HuH-7 (cell line): ENCODE measurements at regions not wholly inside any gene's neighbourhood (a gene's known extent, or its start where the extent isn't known, plus 50 kb on each side); places are given as distances from the start of the nearest gene placed in this dataset.
"Not testable (repeated sequence)": the region's sequence is repeated elsewhere in the genome, so short reads cannot be mapped to it uniquely, and the experiment has no call there.

Source experiments
- DNase-seq: peaks from one replicate; pipeline ENCODE4 v3.0.0; 2011; ENCODE audit warnings: low spot score

DNA sequence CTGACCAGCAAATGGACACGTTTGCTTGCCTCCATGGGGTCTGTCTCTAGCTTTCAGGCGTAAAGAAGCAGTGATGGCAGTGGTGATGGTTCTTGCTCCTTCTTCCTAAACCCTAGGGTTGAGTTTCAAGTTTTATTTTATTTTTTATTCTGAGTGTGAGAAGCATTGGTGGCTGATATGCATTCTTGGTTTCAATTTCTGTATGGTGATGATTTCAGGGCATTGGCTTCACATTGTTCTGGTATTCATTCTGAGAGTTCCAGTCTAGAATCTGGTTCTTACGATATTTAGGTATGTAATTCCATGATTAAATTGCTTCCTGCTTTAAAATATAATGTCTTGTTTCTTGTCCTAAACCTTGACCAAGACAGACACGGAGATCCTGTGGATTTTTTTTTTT, 444.5 kb upstream of the IMPG1 start:
- DNase-seq, result no peak

- no peak for DNase-seq
These were observed 438.0 kb upstream of the IMPG1 start for GRCh38 chr6:76510489-76510888.

- DNase-seq, result no peak
These were observed 436.9 kb upstream of the IMPG1 start for GRCh38 chr6:76509397-76509796.

- no peak for DNase-seq
These were observed 434.3 kb upstream of the IMPG1 start for GRCh38 chr6:76506808-76507207.

- no peak for DNase-seq
These were observed 423.4 kb upstream of the IMPG1 start for GRCh38 chr6:76495909-76496308.

- DNase-seq, result not testable (repeated sequence)
These were observed 418.9 kb upstream of the IMPG1 start for GRCh38 chr6:76491376-76491775.

DNA sequence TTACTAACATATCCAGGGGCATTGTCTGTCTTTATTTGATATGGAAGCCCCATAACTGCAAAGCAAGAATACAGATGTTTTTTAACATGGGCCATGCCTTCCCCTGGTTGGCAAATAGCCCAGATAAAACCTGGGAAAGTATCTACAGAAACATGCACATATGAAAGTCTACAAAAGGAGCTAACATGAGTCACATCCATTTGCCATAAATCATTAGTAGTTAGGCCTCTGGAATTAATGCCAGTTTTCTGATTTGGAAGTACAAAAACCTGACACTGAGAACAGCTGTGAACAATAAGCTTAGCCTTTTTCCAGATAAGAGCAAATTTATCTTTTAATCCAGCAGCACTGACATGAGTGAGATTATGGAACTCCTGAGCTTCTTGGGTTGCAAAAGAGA, 418.0 kb upstream of the IMPG1 start:
- DNase-seq, result no peak

GRCh38 chr6:76481101-76481500, 408.6 kb upstream of the IMPG1 start:
- no peak for DNase-seq

DNA sequence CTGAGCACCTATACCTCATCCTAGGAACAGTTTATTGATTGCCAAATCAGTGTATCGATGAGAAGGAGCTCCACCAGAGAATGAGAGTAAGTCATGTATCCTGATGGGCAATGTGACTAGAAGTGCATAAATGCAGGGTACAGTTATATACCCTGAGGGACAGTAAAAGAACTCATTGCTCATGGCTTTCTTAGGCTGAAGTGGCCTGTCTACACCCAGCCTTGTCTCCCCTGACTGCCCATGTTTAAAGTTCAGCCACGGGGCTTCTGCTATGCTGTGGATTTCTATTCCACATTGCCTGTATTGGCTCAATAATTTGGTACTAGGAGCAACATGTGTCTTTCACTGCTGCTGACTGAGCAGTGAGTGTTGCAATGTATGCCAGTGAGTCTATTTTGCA, 400.4 kb upstream of the IMPG1 start:
- no peak for DNase-seq

DNA sequence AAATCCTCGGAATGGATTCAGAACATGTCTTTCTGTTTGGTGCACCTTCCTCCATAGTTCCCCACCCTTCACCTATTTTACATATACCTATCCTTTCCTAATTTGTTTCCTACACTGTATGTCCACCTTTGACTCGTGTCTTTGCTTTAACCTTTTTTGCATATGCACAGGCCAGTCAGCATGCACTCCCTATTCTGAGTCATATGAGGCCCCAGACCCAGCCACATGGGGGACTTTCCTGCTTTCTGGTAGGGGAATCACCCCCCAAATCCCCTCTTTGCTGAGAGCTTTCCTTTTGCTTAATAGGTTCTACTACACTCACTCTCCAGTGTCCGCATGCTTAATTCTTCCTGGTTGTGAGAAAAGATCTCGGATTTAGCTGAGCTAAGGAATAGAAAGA, 393.8 kb upstream of the IMPG1 start:
- no peak for DNase-seq

- DNase-seq, result no peak
These were observed 392.9 kb upstream of the IMPG1 start for GRCh38 chr6:76465410-76465809.

- no peak for DNase-seq
These were observed 380.8 kb upstream of the IMPG1 start for GRCh38 chr6:76453270-76453669.

DNA sequence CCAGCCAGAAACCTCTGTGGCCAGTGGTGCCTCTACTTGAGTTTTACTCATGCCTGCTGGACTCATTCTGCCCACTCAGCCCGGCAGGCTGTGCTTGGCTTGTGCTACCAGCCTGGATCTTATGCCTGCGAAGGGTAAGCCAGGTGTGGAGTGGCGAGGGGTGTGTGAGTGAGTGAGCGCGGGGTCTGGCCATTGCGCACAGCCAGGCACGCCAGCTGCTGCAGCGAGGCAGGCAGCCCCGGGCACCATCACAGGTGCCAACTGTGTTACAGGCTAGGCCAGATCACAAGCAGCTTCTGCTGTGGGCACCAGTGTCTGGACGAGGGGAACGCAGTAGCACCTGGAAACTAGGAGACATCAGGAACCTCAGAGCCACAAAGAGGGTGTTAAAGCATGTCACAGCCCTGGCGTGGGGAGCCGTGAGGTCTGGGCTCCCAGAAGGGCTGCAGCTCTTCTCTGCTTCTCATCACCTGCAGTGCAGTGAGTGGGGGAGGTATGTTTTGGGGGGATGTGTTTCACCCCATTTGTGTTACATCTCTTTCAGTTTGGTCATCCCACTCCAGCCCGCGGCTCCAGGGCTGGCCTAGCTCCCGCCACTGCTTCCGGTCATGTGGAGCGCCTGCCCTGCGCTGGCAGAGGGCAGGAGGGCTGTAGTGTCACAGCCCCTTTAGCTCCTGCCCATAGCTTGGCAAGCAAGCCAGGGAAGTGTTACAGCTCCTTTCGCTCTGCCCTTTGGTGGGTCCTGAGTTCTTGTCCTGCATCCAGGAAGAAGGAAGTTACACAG, 379.7 kb upstream of the IMPG1 start:
- DNase-seq, result no peak

DNA sequence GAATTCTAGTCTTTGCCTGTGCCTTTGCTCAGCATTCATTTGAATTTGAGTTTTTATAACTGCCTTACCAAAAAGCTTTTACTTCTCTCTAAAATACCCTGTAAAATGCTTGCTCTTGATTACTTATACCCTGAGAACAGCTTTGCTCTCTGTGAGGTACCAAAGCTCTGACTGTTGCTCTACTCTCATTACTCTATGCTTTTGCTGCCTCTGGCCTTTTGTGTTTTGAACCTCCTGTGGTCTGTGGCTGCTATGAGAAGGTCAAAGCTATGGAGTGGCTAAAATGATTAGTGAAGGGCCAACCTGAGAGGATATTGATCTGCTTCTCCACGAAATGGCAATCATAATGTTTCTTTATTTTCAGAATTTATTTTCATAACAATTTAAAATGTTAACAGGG, 375.6 kb upstream of the IMPG1 start:
- DNase-seq, result no peak

DNA sequence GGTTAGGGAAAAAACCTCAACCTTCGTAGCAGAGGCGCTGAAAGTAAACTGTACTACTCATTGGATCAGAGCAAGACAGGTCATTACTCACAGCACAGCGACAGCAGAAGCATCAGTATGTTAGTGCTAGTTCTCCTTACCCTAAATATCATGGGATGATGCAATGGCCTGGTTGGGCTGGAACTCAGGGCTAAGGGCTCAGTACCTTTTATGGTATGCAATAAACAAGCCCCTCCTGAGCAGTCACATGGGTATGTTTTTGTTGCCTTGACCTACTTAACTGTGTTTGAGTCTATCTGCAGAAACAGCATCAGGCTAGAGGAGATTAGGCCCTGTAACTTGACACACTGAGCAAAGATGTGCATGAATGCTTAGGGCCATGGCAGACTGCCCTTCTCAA, 369.4 kb upstream of the IMPG1 start:
- DNase-seq, result no peak

DNA sequence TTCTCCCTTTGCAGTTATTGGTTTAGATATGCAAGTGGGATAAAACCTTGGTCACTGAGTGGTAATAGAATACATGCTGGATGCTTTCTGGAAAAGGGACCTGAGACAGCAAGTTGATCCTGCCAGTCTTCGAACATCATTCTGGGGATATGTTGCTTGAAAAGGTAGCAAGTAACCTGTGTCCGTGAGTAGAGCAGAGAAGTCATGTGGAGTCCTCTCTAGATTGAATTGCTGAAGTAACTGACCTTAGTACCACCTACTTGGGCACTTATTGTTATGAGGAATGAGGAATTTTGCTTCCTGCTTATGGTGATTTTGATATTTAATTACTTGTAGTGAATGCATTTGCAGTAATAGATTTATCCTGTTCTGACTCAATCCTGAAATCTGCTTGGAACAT, 367.3 kb upstream of the IMPG1 start:
- DNase-seq, result no peak

DNA sequence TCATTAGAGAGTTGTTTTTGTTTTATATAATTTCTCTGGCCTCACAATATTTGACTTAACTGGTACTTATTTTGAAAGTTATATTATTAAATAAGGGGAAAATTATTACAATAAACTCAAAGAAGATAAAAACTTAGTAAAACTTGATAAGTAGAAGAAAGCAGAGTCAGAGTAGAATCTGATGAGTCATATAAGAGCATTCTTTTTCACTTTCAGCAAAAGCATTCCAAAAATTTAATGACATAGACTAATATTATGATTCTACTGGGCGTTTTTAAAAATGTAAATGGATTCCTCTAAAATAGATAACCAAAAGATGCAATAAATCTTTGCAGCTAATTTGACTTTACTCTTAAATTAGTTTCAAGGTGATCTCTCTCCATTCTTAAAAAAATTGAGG, 366.3 kb upstream of the IMPG1 start:
- DNase-seq, result no peak

- DNase-seq, result no peak
These were observed 362.7 kb upstream of the IMPG1 start for GRCh38 chr6:76435174-76435573.

GRCh38 chr6:76422511-76423213, 350.2 kb upstream of the IMPG1 start:
- no peak for DNase-seq

- no peak for DNase-seq
These were observed 347.6 kb upstream of the IMPG1 start for GRCh38 chr6:76420094-76420493.

DNA sequence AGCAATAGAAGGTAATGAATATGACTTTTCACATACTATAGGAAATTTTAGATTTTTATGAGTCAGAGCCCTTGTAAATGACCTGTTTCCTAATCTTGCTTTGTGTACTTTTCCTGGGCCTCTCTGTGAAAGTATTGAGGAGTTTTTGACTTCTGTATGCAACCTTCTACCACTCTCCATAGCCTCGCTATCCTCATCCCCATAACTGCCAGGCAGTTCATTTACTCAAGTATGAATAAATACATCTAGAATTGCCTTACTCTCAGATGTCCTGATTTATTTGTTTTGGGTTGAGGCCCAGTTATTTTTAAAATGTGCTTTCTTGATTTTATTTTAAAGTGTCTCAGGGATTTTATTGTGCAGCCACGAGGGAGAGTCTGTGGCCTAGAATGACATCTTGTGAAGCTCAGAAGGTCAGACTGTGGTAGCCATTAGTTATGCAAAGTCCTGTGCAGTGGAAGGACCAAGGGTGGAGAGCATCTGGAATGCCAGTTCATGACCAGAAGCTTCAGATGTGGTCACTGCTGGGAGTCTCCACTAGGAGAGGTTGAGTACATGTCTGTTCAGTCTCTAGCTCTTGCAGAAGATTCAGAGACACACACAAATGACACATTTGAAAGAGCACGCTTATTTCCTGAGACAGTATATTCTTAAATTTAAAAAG, 346.2 kb upstream of the IMPG1 start:
- no peak for DNase-seq

DNA sequence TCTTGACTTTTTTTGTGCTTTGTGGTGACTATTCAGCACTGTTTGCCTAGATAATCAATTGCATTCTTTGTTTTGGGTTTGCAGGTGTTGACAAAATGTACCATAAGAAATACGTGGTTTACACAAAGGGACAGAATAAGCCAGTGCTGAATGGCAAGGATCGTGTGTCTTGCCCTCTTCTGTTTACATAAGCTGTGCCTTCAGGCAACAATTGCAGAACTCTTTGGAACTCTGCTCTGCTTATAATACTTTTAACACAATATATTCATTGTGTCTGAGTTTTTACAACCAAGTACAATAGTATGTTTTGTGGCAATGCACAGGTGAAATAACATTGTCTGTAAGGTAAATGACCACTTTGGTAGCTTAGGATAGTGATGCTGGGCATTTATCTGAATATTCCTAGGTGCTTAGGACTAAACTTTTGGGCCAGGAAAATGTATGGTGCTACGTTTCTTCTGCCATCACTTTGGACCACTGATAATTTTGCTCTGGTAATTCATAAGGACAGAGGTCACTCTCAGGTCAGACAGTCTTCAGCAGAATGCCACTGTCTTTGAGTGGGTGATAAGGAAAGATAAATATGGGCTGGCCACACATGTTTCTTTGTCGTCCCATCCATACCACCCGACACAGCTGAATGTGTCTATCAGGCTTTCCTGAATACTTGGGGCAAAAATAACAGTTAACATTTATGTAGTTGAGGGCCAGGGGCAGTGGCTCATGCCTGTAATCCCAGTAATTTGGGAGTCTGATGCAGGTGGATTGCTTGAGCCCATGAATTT, 344.6 kb upstream of the IMPG1 start:
- DNase-seq, result no peak
